Kidney epithelial cell (primary cell): ENCODE measurements at regions not wholly inside any gene's neighbourhood (a gene's known extent, or its start where the extent isn't known, plus 50 kb on each side); places are given as distances from the start of the nearest gene placed in this dataset.

Experiments used
- DNase-seq: peaks from one replicate; pipeline ENCODE4 v3.0.0-alpha.2; 2010; ENCODE audit warnings: low read depth
- H3K27me3 ChIP-seq: 2 replicates; pipeline ENCODE4 v1.6.0; 2011; ENCODE audit warnings: low read length; ENCODE audit not compliant: control insufficient read depth, insufficient read depth
- H3K36me3 ChIP-seq: 2 replicates; pipeline ENCODE4 v1.5.1; 2011; ENCODE audit warnings: low read length; ENCODE audit not compliant: control insufficient read depth, insufficient read depth
- H3K4me3 ChIP-seq: 2 replicates; pipeline ENCODE4 v1.5.1; 2011; ENCODE audit warnings: low read depth, mild to moderate bottlenecking, control low read depth, low read length
- TF ChIP-seq, protein P1 (sequence below): IDR thresholded peaks from 2 replicates; pipeline ENCODE4 v1.5.1; 2011; ENCODE audit warnings: mild to moderate bottlenecking, moderate library complexity, low read length, control low read depth, inconsistent platforms; ENCODE audit not compliant: insufficient read depth, poor library complexity, severe bottlenecking

DNA sequence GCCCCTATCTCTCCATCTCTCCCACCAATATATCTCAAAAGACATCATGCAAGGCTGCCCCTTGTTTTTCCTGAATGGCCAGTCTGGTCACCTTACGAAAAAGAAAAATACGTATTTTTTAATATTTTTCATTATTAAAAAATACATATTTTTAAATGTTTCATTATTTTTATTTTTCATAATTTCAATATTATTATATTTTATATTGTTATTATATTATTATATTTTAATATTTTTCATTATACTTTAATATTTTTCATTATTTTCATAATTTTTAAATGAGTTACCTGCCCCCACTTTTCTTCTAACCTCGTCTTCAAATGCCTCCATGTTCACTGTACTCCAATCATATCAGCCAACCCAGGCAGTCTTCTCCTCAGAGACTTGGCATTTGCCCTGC is 116.0 kb upstream of the ERCC4 start:
- DNase-seq, result no peak
- TF ChIP-seq, protein P1, sequence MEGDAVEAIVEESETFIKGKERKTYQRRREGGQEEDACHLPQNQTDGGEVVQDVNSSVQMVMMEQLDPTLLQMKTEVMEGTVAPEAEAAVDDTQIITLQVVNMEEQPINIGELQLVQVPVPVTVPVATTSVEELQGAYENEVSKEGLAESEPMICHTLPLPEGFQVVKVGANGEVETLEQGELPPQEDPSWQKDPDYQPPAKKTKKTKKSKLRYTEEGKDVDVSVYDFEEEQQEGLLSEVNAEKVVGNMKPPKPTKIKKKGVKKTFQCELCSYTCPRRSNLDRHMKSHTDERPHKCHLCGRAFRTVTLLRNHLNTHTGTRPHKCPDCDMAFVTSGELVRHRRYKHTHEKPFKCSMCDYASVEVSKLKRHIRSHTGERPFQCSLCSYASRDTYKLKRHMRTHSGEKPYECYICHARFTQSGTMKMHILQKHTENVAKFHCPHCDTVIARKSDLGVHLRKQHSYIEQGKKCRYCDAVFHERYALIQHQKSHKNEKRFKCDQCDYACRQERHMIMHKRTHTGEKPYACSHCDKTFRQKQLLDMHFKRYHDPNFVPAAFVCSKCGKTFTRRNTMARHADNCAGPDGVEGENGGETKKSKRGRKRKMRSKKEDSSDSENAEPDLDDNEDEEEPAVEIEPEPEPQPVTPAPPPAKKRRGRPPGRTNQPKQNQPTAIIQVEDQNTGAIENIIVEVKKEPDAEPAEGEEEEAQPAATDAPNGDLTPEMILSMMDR, result no peak
- H3K27me3 ChIP-seq, result peaks cover 2% of the 10 kb centered on the region
- no peak overlapping the region for H3K4me3 ChIP-seq
- H3K36me3 ChIP-seq, result no peaks in the 10 kb centered on the region

DNA sequence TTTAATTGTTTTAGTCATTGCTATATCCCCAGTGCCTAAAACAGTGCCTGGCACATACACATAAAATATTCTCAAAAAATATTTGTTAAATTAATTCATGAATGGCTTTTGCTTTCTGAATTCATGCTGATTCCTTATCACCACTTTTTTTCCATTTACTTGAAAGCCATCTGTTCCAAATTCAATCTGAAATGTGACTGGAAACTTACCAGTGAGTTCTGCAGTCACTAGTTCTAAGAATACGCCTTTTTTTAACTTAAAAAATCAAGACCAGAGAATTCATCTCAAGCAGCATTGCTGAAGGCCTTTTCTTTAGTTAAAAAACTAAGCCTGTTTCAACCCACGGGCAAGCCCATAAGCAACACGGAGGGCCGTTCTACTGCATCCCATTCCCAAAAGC is 114.0 kb upstream of the ERCC4 start:
- TF ChIP-seq, protein P1, result no peak
- Histone ChIP-seq H3K27me3 (peaks cover 2% of the 10 kb centered on the region), H3K36me3 (no peaks in the 10 kb centered on the region), H3K4me3 (no peak overlapping the region)
- no peak for DNase-seq

DNA sequence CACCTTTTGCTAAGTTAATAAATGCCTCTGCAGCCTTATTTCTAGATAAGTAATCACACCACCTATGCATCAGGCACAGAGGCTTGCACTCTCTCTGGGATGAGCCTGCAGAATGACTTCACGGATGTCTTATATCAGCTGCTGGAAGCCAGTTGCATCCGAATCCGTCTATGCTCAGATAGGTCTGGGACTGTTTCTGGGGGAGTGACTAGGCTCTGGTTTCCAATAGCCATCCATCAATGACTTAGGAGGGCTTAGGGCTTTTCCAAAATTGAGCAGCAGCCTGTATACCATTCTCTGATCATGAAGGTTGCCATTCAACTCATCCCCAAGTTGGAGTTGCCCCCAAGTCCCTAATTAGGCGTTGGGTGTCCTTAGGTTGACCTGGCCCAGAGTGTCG is 113.3 kb upstream of the ERCC4 start:
- no peak for DNase-seq
- TF ChIP-seq, protein P1, result no peak
- no peaks in the 10 kb centered on the region for H3K36me3 ChIP-seq
- no peak overlapping the region for H3K4me3 ChIP-seq
- H3K27me3 ChIP-seq, result peaks cover 2% of the 10 kb centered on the region

DNA sequence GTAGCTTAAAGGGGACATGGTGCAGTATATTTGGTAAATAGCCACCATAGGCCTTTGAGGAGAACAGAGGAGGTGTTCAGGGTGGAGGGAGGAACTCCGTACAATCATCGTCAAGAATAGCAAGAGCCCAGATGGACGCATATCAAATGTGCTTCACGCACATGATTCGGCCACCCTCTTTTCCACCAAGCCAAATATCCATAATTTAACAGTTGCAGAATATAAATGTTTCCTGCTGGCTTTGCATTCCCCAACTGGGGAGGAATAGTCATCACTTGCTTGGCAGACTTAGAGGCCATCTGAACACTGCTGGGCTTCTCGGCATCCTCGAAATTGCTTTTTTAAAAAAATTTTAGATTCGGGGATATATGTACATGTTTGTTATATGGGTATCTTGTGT is 111.9 kb upstream of the ERCC4 start:
- Histone ChIP-seq H3K4me3 (no peak overlapping the region), H3K36me3 (no peaks in the 10 kb centered on the region), H3K27me3 (peaks cover 2% of the 10 kb centered on the region)
- DNase-seq, result no peak
- TF ChIP-seq, protein P1, result no peak

DNA sequence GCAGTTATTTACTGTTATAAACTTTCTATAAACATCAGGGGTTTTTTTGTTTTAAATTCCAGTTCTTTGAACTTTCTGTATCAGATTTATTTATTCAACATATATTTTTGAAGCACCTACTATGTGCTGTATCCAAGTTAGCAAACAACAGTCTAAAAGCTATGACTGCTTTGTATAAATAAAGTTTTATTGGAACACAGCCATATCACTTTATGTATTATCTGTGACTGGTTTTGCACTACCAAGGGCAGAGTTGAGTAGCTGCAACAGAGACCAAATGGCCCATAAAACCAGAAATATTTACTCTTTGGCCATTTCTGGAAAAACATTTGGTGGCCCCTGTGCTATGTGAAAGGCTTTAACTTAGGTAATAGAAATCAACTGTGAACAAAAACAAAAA is 110.2 kb upstream of the ERCC4 start:
- no peaks in the 10 kb centered on the region for H3K36me3 ChIP-seq
- H3K27me3 ChIP-seq, result peaks cover 2% of the 10 kb centered on the region
- DNase-seq, result no peak
- TF ChIP-seq, protein P1, result no peak
- no peak overlapping the region for H3K4me3 ChIP-seq

DNA sequence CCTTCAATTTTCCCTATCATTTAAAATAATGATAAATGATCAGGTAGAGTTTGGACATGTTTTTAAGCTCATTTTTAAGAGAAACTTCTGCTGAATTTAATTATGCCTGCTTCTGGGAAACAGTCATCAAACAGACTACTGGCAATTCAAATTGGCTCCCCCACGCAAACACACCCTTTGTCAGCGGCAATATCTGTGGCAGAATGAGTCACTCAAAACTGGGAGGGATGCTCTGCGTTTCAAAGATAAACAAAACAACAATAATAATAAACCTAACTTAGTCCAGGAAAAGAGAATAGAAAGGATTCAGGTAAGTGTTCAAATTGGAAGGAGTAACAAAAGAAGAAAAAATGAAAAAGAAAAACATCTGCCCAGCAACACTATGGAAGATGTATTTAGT is 108.1 kb upstream of the ERCC4 start:
- Histone ChIP-seq H3K27me3 (peaks cover under 1% of the 10 kb centered on the region), H3K36me3 (no peaks in the 10 kb centered on the region), H3K4me3 (no peak overlapping the region)
- TF ChIP-seq, protein P1, result no peak
- DNase-seq, result no peak
